ENCODE measurements at regions not wholly inside any gene's neighbourhood (a gene's known extent, or its start where the extent isn't known, plus 50 kb on each side); places are given as distances from the start of the nearest gene placed in this dataset.

DNA sequence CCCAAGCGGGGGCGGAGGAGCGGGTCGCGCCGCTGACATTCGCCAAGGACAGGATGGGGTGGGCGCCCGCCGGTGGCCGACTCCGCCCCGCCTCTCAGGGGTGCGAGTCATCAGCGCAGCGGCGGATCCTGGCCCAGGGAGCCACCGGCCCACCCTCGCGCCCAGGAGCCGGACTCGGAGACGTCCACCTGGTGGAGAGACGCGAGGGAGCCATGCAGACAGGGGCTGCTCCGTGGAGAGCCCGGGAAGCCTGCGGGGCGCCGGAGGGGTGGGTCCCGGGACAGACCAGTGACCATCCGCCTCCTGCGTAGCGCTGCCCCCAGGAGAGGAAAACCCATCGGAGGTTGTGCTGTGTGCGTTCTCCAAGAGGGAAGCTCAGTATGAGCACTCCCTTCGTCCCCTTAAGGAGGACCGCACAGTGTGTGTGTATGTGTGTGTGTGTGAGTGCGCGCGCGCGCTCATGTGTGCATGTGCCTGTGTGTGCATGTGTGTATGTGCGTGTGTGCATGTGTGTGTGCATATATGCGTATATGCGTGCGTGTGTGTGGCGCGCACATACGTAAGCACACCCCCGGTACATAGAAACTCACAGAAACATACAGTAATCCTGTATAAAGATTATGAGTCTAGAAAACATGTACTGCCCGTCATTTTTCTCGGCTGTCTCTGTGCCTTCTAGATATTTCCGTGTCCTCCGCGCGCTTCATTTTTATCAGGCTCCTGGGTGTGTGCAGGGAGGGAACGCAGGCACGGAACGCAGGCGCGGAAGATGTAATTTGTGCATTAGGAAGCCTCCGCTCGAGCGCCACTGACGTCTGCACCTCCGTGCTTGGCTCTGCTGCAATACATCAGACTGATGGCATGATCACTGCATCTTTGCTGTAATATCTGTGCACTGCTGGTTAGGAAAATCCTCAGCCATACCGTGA, 158.9 kb downstream of the TBXT start:
- no peak for DNase-seq

DNA sequence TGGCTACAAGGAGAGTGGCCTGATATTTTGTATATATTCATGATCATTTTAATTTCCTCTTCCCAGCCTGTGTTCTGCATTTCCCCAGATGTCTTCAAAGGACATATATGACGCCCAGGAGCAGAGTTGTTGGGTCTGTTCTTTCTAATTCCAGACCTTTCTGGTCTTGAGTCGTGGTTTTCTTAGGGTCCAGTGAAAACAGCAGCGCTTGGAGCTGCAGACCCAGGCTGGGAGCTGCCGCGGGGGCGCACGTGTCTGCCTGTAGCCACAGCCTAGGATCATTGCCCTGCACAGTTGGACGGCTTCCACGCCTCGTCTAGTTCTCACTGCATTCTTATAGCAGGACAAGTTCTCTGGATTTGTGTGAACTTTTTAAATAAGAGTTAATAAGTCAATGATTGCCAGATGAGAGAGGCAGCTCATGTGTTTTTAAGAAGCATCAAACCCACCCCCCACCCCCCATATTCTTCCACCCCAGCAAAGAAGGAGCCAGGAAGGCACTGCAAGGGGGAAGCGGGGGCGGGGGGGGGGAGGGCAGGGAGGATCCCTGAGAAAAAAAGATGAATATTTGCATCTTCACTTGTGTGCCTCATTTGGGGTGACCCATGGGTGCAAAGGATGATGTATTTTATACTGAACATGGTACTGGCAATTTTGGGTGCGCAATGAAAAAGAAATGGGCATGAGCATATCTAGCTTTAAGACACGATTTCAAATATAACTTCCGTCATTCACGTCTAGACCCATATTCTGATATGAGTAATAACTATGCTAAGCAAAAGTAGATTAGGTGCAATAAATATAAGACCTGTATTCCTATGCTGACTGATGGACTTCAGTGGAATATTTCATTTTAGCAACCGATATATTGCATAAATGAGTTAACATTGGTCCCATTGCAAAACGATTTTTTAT, 160.0 kb downstream of the TBXT start:
- DNase-seq: no peak

DNA sequence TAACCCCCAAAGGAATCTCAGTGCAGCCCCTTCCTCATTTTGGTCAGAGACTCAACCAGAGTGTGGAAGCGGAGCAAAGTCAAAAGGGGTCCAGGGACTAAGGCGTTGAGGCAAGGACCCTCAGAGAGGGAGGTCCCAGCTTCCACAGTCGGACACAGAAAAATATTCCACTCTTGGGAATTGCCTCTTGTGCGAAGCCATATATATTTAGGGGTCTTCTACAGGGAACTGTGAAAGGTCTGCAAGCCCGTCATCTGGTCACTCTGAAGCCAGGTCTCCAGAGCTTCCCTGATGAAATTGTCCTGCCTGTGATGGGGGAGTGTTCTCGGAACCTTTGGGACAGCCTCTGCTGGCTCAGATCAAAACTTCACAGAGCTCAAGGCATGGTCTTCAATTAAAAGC, 160.8 kb downstream of the TBXT start:
- DNase-seq: no peak

DNA sequence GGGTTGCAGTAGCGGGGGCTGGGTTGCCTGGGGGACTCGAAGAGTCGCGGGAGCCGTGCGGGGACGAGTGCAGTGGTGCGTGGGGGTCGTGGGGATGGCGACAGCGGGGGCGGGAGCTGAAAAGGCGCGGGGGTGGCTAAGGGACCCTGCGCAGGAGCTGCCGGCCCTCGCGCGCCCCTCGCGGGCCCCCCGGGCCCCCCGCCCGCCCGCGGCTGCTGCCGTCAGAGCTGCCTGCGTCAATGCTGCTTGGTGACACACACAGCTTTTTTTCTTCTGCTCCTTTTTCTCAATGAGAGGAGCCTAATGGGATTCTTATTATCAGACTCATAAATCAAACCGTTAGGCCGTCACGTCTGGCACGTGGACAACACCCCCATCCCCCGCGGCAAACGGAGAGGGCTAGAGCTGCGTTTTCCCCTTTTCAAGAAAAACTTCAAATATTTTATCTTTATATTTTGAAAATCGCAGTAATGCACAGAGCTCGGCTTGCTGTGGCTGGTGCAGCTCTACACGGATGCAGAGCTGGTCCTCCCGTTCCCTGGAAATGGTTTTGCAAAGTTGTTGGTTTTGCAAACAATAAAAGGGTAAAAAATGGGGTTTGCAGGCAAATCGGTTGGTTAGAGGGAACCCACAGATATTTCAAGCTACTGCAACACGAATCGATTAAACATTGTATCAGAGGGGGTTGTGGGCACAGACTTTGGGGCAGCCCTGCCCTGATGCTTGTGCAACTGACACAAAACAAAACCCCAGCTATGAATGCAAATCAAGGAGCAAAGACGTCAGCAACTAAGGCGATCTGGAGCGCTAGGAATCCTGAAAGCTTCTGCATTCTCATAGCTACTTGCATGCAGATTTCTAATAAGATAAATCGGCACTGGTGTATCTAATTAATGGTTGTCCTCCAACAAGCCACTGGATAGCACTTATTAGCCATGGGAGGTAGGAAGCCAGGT, 161.4 kb downstream of the TBXT start:
- no peak for DNase-seq

DNA sequence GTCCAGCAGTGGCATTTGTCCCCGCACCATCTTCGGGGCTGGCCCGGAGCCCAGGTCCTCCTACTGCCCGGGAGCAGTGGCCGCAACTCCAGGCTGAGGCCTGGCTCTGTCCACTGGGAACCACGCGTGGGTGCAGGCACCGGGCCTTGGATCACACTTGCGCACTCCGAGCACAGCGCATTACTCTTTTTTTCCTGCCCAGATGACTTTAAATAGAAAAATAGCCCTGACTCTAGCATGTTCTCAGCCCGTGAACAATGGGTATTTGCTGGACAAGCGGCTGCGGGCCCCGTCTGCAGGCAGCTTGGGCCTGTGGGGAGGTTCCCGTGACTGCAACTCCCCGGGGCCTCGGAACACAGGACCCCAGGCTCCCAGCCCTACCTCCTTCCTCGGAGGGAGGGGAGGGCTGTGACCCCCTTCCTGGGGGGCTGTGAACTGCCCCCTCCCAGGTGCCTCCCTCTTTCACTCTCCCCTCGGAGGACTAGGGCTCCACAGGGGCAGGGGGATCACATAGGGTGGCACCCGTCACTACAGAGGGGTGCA, 162.2 kb downstream of the TBXT start:
- no peak for DNase-seq

DNA sequence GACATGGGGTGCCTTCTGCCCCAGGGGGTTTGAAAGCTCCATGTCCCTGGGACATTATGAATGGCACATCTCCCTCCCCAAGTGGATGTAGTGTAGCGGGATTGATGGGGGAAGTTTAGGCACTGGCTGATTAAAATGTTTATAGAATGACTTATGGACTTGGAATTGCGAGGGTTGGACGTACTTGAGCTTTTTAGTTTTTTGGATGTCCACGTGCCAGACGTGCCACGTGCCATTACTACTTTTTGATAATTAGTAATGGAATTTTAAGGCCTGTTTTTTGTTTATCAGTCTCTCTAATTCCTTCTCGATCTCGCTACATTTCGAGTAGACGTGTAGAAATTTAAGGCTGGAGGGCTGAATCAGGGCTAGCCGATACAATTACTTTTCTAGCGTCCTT, 162.8 kb downstream of the TBXT start:
- no peak for DNase-seq

DNA sequence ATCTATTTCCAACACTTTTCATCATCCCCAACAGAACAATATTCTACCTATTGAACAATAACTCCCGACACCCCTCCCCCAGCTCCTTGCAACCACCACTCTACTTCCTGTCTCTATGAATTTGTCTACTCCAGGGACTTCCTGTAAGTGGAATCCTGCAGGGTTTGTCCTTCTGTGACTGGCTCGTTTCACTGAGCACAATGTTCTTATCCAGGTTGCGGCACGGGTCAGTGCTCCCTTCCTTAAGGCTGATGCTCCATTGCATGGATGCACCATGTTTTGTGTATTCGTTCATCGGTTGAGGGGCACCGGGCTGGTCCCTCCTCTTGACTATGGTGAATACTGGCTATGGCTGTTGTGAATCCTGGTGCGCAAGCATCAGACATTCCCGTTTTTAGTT, 163.2 kb downstream of the TBXT start:
- no peak for DNase-seq

DNA sequence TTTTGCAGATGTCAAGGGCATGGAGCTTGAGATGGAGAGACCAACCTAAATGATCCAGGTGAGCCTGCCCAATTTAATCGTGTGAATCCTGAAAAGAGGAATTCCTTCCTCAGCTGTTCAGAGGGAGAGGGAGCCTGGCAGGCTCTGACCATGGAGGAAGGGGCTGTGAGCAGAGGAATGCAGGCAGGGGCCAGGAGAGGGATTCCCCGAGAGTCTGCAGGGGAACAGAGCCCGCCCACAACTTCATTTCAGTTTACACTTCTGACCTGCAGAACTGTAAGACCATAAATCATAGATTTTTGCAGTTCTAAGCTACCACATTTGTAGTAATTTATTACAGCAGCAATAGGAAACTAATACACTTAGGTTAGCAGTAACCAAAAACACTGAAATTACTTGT, 164.1 kb downstream of the TBXT start:
- no peak for DNase-seq

DNA sequence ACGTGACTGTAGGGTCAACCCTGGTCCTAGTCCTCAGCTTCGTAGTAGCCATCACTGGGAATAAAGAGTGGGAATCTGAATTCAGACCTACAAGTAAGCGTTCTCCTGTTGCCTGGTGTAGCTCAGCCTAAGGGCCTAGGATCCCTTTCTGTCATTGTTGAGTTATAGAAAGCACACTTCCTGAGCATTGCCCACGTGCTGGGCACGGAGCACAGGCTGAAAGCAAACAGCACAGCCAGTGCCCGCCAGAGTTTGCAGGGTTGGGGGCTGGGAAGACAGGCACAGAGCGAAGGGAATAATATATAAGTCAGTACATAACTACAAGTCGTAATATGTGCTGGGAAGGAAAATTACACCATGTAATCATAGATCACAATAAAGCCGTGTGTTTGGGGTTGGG, 166.3 kb downstream of the TBXT start:
- DNase-seq: no peak

DNA sequence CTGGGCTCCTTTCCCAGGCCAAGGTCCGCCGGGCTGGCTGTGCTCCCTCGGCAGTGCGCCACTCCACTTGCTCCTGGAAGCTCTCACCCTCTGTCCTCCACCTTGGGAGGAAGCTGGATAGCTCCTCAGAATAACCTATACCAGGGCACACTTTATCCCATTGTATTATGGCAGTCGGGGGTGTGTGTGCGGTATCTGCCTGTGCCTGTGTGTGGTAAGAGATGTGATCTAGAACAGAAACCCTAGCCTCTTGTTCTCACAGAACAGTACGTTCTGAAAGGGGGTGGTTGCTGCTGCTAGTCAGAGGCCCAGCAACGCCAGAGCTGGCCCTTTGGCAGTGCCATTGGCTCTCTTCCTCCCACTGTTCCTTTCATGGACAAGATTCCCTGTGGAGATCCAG, 168.4 kb downstream of the TBXT start:
- DNase-seq: no peak

DNA sequence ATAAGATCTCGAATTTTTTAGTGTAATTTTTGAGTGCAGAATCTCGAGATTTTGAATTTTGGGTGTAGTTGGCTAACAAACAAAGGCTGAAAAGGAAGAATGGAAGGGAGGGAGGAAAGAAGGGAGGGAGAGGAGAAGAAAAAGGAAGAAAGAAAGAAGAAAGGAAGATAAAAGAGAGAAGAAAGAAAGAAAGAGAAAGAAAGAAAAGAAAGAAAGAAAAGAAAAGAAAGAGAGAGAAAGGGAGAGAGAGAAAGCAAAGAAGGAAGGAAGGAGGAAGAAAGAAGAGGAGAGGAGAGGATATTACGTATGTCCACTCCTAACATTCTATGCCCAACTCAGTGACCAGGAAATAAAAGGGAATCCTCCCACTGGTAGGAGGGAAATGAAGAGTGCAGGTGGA, 169.6 kb downstream of the TBXT start:
- DNase-seq: no peak

DNA sequence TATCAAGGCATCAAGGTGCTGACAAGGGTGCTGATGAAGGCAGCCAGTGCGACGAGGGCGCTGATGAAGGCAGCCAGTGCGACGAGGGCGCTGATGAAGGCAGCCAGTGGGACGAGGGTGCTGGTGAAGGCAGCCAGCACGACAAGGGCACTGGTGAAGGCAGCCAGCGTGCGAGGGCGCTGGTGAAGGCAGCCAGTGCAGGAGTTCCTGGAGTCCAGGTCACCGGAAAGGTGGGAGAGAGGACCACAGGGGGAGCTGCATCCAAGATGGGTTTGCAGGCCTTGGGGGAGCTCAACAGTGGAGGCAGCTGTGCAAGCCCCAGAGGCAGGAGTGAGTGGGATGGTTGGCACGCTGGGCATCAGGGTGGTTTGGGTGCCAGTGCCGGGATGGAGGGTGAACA, 176.3 kb downstream of the TBXT start:
- no peak for DNase-seq

DNA sequence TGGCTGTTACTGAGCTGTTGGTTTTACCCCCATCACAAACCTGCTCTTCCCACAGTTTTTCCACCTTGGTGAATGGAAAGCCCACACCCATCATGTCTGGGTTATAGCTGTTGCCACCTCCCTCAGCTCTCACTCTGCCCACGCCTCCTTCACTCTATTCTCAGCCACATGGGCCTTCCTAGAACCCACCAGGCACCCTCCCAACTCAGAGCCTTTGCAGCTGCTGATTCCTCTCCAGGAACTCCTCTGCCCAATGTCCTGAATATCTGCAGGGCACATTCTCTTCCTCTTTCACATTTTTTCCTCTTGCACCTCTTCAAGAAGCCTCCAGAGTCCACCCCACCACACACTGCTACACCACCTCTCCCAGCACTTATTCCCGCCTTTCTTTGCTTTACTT, 177.4 kb downstream of the TBXT start:
- no peak for DNase-seq

DNA sequence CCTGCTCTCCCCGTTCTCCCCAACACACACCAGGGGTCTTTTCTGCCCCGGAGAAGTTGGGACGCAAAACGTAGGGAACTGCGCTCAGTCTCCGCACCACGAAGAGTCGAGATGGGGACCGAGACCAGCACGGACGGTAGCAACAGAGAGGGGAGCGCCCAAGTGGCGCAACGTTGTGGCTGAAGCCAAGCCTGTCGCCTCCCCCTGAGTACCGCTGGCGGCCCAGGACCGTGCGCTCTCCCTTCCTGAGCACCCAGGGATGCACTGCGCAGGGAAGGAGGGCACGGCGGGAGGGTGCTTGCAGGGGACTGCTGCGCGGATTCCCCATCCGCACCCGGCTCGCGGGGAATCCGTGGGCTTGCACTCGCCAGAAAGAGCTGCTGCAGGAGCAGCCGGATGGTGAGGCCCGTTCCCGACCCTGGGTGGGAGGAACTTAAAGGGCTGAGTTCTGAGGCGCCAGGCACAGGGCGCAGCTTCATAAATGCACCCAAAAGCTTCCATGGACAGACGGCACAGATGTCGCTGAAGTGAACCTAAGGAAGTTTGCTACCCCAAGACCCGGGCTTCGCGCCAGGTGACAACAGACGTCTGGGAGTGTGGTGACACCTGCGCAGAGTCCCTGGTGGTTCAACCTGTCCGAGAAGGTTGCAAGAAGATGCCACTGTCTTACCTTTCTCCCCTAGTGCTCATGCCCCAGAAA, 178.7 kb downstream of the TBXT start:
- DNase-seq: no peak

DNA sequence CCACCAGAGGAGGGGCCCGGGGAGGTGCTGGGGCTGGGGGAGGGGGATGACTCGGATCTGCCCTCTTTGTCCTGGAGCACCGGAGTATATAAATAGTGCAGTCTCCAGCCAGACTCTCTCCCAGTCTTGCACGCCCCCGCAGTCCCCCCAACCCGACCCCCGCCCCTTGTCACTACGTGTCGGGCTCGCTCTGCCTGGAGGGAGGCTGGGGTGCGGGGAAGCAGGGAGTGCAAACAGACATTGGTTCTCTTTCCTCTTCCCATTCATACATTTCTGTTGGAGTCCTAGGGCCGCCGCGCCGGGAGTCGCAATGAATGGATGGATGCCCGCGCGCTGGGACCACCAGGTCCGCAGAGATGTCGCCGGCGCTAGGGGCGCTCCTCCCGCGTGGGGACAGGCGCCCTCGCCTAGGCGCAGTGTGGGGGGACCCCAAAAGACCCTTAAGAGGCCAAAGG, 179.3 kb downstream of the TBXT start:
- no peak for DNase-seq

DNA sequence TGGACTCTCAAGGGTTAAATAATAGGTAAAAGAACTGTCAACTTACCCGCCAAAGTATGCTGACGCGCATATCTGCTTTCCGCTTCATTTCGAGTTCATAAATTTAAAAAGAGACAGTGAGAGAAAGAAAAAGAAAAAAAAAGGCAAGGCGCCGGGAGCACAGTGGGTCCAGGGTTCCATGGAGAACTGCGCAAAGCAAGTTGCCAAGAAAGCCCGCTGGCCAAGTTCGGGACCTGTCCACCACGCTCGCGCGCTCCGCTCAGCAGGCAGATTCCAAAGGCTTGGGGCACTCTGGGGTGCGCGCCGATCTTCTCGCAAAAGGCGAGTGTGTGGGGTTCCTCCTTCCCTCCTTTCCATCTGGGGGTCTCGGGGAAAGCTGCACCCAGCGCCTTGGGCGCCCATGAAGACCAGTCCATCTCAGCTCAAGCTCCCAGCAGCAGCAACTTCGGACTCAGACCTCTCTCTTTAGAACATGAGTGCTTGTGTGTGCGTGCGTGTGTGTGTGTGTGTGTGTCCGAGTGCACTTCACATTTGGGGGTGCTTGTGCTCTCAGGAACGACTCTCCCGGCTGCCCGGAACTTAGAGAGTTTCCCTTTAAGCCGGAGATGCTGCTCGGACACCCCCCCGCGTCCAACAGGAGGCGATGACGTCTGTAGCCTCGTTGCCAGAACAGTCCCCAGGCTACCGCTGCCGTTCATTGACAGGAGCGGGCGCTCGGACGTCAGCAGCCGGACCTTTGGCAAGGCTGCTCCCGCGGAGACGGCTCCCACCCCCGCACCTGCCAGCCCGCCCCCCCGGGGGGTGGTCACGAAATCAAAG, 180.0 kb downstream of the TBXT start:
- no peak for DNase-seq

DNA sequence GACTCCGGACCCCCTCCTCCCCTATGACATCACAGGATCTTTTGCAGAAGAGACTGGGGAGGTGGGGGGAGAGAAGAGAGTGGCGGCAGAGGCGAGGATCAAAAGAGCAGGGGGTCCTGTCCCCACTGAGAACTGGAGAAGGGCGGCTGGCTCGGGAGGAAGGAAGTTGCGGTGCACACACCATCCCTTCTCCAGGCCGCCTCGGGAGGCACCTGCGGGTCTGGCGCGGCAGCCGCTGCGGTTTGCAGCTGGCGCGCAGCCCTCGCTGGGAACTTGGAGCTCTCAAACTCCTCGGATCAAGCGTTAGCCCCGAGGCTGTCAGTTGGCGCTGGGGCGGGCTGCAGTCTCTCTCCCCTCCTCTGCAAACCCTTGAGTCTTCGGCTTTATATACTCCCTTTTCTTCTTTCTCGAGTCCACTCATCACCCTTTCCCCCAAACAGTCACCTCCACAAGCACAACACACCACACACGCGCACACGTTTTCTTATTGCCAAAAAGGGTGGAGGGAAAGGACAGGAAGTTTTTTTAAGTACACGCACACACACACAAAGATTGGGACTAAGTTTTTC, 180.7 kb downstream of the TBXT start:
- no peak for DNase-seq

DNA sequence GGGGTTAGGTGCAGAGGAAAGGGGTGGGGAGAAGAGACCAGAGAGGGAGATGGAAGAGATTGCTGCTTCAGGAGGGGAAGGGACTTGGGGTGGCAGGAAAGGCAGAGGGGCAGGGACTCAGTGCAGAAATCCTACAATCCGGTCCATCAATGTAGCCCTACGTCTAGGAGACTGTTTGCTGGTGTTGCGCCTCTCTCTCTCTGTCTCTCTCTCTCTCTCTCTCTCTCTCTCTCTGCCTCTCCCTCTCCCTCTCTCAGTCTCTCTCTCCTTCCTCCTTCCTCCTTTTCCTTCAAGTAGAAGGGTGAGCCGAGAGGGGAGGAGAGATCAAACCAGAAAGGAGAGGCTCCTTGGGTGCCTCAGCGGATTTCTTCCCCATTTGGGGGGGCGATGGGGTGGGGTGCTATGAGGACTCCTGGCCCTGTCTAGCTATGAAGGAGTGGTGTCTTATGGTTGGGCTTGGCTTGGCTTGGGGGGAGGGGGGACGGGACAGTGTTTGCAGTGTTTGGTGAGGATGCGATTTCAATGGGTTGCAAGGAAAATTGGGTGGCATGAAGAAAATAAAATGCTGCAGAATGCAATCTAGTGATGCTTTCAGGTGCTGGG, 181.2 kb downstream of the TBXT start:
- no peak for DNase-seq

DNA sequence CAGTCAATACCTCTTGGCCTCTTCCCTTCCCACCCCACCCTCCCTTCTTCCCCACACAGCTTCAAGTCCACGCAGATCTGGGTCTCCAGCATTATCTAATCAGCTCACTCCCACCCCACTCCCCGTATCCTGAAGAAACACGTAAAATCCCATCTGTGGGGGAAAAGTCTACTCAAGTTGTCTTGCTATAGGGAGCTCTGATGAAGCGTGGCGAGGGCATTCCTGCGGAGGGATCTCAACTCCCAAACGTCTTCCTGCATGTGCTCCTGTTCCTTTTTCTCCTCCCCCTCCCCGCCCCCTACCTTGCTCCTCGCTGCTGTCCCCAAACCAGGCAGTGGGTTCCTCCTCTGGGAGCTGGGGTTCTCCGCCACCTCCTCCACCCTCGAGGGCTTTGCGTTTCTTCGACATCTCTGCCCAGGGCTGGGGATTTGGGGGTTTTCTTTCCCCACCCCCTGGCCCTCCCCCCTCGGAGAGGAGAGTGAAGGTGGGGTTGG, 181.8 kb downstream of the TBXT start:
- DNase-seq: no peak

DNA sequence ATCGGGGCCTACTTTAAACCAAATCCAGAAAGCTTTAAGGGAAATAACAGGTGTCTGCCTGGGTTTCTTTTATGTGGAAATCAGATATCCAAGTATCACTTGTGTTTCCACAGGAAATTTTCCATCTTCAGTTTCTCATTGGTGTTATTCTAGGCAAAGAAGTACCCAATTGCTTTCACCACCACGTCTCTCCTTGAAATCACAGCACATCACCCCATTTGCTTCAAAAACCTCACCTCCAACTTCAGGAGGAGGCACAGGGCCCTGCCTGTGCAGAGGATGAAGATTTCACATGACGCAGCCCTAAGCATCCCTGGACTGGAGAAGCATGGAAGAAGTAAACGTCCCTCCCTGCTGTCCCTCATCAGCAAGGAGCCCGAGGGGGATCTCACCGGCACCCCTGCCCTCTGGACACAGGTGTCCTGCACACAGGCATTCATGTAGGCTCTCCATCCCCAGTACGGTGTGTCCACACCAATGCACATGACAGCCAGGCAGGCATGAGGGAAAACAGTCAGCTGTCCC, 182.3 kb downstream of the TBXT start:
- no peak for DNase-seq
